Hippocampal formation (tissue), 2 donors: ENCODE measurements at regions not wholly inside any gene's neighbourhood (a gene's known extent, or its start where the extent isn't known, plus 50 kb on each side); places are given as distances from the start of the nearest gene placed in this dataset.
"Not testable (repeated sequence)": the region's sequence is repeated elsewhere in the genome, so short reads cannot be mapped to it uniquely, and the experiment has no call there.

Experiments used
- DNase-seq, 2 donors: peaks; one replicate each; lab custom pipeline; 2025; lab: John Stamatoyannopoulos, UW

- DNase-seq, result not testable (repeated sequence)
These were observed 200.8 kb downstream of the USP22 start for GRCh38 chr17:20842012-20842411.

- not testable (repeated sequence) for DNase-seq
These were observed 199.6 kb downstream of the USP22 start for GRCh38 chr17:20843261-20843660.

GRCh38 chr17:20843799-20844553, 198.8 kb downstream of the USP22 start:
- DNase-seq, result not testable (repeated sequence)

- not testable (repeated sequence) for DNase-seq
These were observed 193.9 kb downstream of the USP22 start for GRCh38 chr17:20848869-20849443.

- not testable (repeated sequence) for DNase-seq
These were observed 191.1 kb downstream of the USP22 start for GRCh38 chr17:20851591-20852238.

- peak in 1 of 2 donors; percentile 17 for DNase-seq
These were observed 190.4 kb downstream of the USP22 start for GRCh38 chr17:20852239-20852989.

- DNase-seq, result no peak
These were observed 189.8 kb downstream of the USP22 start for GRCh38 chr17:20852990-20853370.

- not testable (repeated sequence) for DNase-seq
These were observed 186.8 kb downstream of the USP22 start for GRCh38 chr17:20855910-20856470.

- DNase-seq, result not testable (repeated sequence)
These were observed 176.2 kb downstream of the USP22 start for GRCh38 chr17:20866444-20867209.

GRCh38 chr17:20867436-20867937, 175.3 kb downstream of the USP22 start:
- DNase-seq, result not testable (repeated sequence)

- DNase-seq, result not testable (repeated sequence)
These were observed 174.7 kb downstream of the USP22 start for GRCh38 chr17:20867938-20868661.

GRCh38 chr17:20868662-20869007, 174.2 kb downstream of the USP22 start:
- DNase-seq, result not testable (repeated sequence)

GRCh38 chr17:20873173-20873572, 169.6 kb downstream of the USP22 start:
- not testable (repeated sequence) for DNase-seq

GRCh38 chr17:20873688-20874328, 169.0 kb downstream of the USP22 start:
- not testable (repeated sequence) for DNase-seq

- DNase-seq, result not testable (repeated sequence)
These were observed 165.4 kb downstream of the USP22 start for GRCh38 chr17:20877384-20877783.

- DNase-seq, result no peak
These were observed 152.5 kb downstream of the USP22 start for GRCh38 chr17:20890338-20890737.

- DNase-seq, result not testable (repeated sequence)
These were observed 147.4 kb downstream of the USP22 start for GRCh38 chr17:20895426-20895825.

- DNase-seq, result no peak
These were observed 146.6 kb downstream of the USP22 start for GRCh38 chr17:20896153-20896649.

GRCh38 chr17:20898726-20899125, 144.1 kb downstream of the USP22 start:
- not testable (repeated sequence) for DNase-seq
